Spleen (tissue), 11 donors: ENCODE measurements at regions not wholly inside any gene's neighbourhood (a gene's known extent, or its start where the extent isn't known, plus 50 kb on each side); places are given as distances from the start of the nearest gene placed in this dataset.

Experiments used
- DNase-seq: peaks from one replicate; pipeline ENCODE4 v3.0.0-alpha.2; 2020
- H3K27ac ChIP-seq, 8 donors: fragments of 200-600 bp; sonication (generic) in 7 of 8; 1 replicate in 4 of 8; 2 replicates in 4 of 8; pipeline versions ENCODE4 v1.5.0 to v1.8.0; 2016 to 2021; ENCODE audit warnings: inconsistent platforms in 4 of 8, mild to moderate bottlenecking in 4 of 8, moderate library complexity in 1 of 8
- H3K27me3 ChIP-seq, 7 donors: fragments of 200-600 bp; sonication (generic) in 6 of 7; replicated peaks in 1 of 7; 1 replicate in 4 of 7; 2 replicates in 3 of 7; pipeline versions ENCODE4 v1.5.0 to v1.8.0; 2016 to 2021; ENCODE audit warnings: inconsistent platforms in 3 of 7, mild to moderate bottlenecking in 1 of 7
- H3K36me3 ChIP-seq, 6 donors: fragments of 200-600 bp; sonication (generic) in 5 of 6; 1 replicate in 4 of 6; 2 replicates in 2 of 6; pipeline versions ENCODE4 v1.5.0 to v1.8.0; 2016 to 2021; ENCODE audit warnings: inconsistent platforms in 2 of 6
- H3K4me1 ChIP-seq, 6 donors: fragments of 200-600 bp; sonication (generic) in 5 of 6; 1 replicate in 3 of 6; 2 replicates in 3 of 6; pipeline versions ENCODE4 v1.5.0 to v1.8.0; 2016 to 2021; ENCODE audit warnings: inconsistent platforms in 3 of 6
- H3K4me3 ChIP-seq, 8 donors: fragments of 200-600 bp; sonication (generic) in 7 of 8; 1 replicate in 4 of 8; 2 replicates in 4 of 8; pipeline versions ENCODE4 v1.5.0 to v1.8.0; 2016 to 2021; ENCODE audit warnings: inconsistent platforms in 4 of 8, mild to moderate bottlenecking in 4 of 8, moderate library complexity in 2 of 8
- H3K9me3 ChIP-seq, 8 donors: fragments of 200-600 bp; sonication (generic) in 7 of 8; 1 replicate in 4 of 8; 2 replicates in 4 of 8; pipeline versions ENCODE4 v1.5.0 to v1.8.0; 2016 to 2021; ENCODE audit warnings: inconsistent platforms in 4 of 8
- CTCF ChIP-seq, 11 experiments: fragments of 200-600 bp in 7 of 11; fragments of 450-650 bp in 4 of 11; sonication (generic) in 4 of 11; IDR thresholded peaks in 8 of 11; conservative IDR thresholded peaks in 3 of 11; 1 replicate in 7 of 11; 2 replicates in 4 of 11; pipeline versions ENCODE4 v1.4.0 to v1.8.0; 2016 to 2021; ENCODE audit warnings: antibody characterized with exemption in 11 of 11, inconsistent platforms in 4 of 11, mild to moderate bottlenecking in 1 of 11
- POLR2A ChIP-seq, 3 donors: fragments of 450-650 bp; IDR thresholded peaks; one replicate each; pipeline ENCODE4 v1.5.1; 2017; ENCODE audit warnings: antibody characterized with exemption in 3 of 3, mild to moderate bottlenecking in 1 of 3
- POLR2AphosphoS5 ChIP-seq, 3 donors: sonication (generic); formaldehyde crosslinking; IDR thresholded peaks; one replicate each; pipeline ENCODE4 v1.5.1; 2017; ENCODE audit warnings: antibody characterized with exemption in 3 of 3
- WGBS, 5 donors: extraction: QIAGEN DNeasy Blood & Tissue Kit in 3 of 5; methylation state at CpG; one replicate each; pipeline versions ENCODE4 v1.1.5 to v1.1.7; 2013 to 2018; 5-methylcytosine and 5-hydroxymethylcytosine counted together
- intact Hi-C: fragments of 100-400 bp; cut with DNase I; formaldehyde crosslinking; loops from one replicate; pipeline ENCODE4 v1.15.0; 2023; ENCODE audit warnings: low total_unique reads
- donor health status: healthy with polysubstance abuse.
- donor health status: DM: no; HTN: no; CAD: no; lungs with moderate emphysema.
- donor health status: DM: no; HTN: no; CAD: no.
- donor health status: Bipolar disorder and iron deficiency.
- donor health status: healthy.
- donor health status: DM: no; HTN: no; CAD: no.
- donor health status: DM: yes; HTN: yes; CAD: no.

- TF ChIP-seq CTCF (IDR thresholded peaks at IDR 0.05 in 8 of 11, conservative IDR thresholded peaks at IDR 0.05 in 3 of 11) (no peak), POLR2AphosphoS5 (IDR thresholded peaks at IDR 0.05) (no peak), POLR2A (IDR thresholded peaks at IDR 0.05) (no peak)
- Histone ChIP-seq H3K36me3 (no peaks in the 10 kb centered on the region), H3K9me3 (no peaks in the 10 kb centered on the region), H3K27ac (no peak overlapping the region), H3K27me3 (no peaks in the 10 kb centered on the region), H3K4me3 (no peak overlapping the region), H3K4me1 (no peaks in the 10 kb centered on the region)
- DNase-seq: no peak
- WGBS, 5 donors: 81 to 95% (median 91%) methylated on average over 1 of the region's 1 CpG
- intact Hi-C loops: no loop called here
Measured at GRCh38 chr2:22748909-22749308, 636.1 kb upstream of the KLHL29 start.

GRCh38 chr2:22753476-22753875, 631.5 kb upstream of the KLHL29 start:
- Histone ChIP-seq H3K27me3 (no peaks in the 10 kb centered on the region), H3K36me3 (no peaks in the 10 kb centered on the region), H3K4me1 (no peaks in the 10 kb centered on the region), H3K9me3 (no peaks in the 10 kb centered on the region), H3K27ac (no peak overlapping the region), H3K4me3 (no peak overlapping the region)
- TF ChIP-seq POLR2AphosphoS5 (IDR thresholded peaks at IDR 0.05) (no peak), CTCF (IDR thresholded peaks at IDR 0.05 in 8 of 11, conservative IDR thresholded peaks at IDR 0.05 in 3 of 11) (no peak), POLR2A (IDR thresholded peaks at IDR 0.05) (no peak)
- no peak for DNase-seq
- WGBS, 5 donors: 82 to 89% (median 85%) methylated on average over 7 of the region's 7 CpGs
- intact Hi-C loops: no loop called here

DNA sequence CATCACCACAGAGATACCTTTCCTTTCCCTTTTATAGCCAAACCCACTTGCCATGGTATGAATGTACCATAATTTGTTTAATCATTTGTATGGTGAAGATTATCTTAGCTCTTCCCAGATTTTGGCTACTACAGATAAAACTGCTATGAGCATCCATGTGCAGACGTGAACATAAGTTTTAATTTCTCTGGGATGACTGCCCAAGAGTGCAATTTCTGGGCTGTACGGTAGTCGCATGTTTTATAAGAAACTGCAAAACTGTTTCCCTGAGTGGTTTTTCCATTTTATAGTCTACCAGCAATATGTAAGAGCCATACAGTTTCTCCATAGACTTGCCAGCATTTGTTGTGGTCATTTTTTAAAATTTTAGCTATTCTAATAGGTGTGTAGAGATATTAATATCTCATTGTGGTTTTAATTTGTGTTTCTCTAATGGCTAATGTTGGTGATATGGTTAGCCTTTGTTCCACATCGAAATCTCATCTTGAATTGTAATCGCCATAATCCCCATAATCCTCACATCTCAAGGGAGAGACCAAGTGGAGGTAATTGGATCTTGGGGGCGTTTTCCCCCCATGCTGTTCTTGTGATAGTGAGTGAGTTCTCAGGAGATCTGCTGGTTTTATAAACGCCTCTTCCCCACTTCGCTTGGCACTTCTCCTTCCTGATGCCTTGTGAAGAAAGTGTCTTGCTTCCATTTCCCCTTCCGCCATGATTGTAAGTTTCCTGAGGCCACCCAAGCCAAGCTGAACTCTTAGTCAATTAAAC, 628.5 kb upstream of the KLHL29 start:
- WGBS, 5 donors: 82 to 90% (median 87%) methylated on average over 9 of the region's 9 CpGs
- H3K27ac ChIP-seq: no peak overlapping the region
- H3K4me3 ChIP-seq: no peak overlapping the region
- H3K36me3 ChIP-seq: no peaks in the 10 kb centered on the region
- intact Hi-C loops: no loop called here
- H3K4me1 ChIP-seq: no peaks in the 10 kb centered on the region
- no peaks in the 10 kb centered on the region for H3K9me3 ChIP-seq
- no peak for DNase-seq
- H3K27me3 ChIP-seq: no peaks in the 10 kb centered on the region
- TF ChIP-seq POLR2AphosphoS5 (IDR thresholded peaks at IDR 0.05) (no peak), POLR2A (IDR thresholded peaks at IDR 0.05) (no peak), CTCF (IDR thresholded peaks at IDR 0.05 in 8 of 11, conservative IDR thresholded peaks at IDR 0.05 in 3 of 11) (no peak)

DNA sequence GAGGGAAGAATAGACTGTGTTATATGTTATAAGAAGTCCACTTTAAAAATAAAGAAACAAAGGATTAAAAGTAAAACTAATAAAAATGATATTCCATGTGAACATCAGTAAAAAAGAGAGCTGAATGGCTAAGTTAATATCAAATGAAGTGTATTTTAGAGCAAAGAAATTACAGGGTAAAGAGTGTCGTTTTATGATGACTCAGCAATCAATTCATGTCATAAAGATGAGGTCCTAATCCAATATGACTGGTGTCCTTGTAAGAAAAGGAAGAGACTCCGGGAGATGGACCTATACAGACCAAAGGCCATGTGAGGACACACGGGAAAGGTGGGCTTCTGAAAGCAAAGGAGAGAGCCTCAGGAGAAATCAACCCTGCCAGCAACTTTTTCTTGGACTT, 615.5 kb upstream of the KLHL29 start:
- no peak for TF ChIP-seq POLR2A (IDR thresholded peaks at IDR 0.05)
- no peak for TF ChIP-seq CTCF (IDR thresholded peaks at IDR 0.05 in 8 of 11, conservative IDR thresholded peaks at IDR 0.05 in 3 of 11)
- TF ChIP-seq POLR2AphosphoS5 (IDR thresholded peaks at IDR 0.05): no peak
- Histone ChIP-seq H3K27ac (no peak overlapping the region), H3K4me1 (no peaks in the 10 kb centered on the region), H3K27me3 (no peaks in the 10 kb centered on the region), H3K36me3 (no peaks in the 10 kb centered on the region), H3K4me3 (no peak overlapping the region), H3K9me3 (peaks cover 0 to 18% (median 4%) of the 10 kb centered on the region in 8 donors)
- 62 to 83% (median 70%) methylated on average over 3 of the region's 3 CpGs for WGBS, 5 donors
- no peak for DNase-seq
- intact Hi-C loops: no loop called here
